ENCODE measurements at regions not wholly inside any gene's neighbourhood (a gene's known extent, or its start where the extent isn't known, plus 50 kb on each side); places are given as distances from the start of the nearest gene placed in this dataset.

- WGBS, 2 donors, result 36 to 43% methylated on average over 1 of the region's 1 CpG
- DNase-seq (ENCODE audit: low spot score in 2 of 2), result no peak
- H3K4me3 ChIP-seq (ENCODE audit: low read depth, poor library complexity, severe bottlenecking), result no peak overlapping the region
- TF ChIP-seq, protein P1, sequence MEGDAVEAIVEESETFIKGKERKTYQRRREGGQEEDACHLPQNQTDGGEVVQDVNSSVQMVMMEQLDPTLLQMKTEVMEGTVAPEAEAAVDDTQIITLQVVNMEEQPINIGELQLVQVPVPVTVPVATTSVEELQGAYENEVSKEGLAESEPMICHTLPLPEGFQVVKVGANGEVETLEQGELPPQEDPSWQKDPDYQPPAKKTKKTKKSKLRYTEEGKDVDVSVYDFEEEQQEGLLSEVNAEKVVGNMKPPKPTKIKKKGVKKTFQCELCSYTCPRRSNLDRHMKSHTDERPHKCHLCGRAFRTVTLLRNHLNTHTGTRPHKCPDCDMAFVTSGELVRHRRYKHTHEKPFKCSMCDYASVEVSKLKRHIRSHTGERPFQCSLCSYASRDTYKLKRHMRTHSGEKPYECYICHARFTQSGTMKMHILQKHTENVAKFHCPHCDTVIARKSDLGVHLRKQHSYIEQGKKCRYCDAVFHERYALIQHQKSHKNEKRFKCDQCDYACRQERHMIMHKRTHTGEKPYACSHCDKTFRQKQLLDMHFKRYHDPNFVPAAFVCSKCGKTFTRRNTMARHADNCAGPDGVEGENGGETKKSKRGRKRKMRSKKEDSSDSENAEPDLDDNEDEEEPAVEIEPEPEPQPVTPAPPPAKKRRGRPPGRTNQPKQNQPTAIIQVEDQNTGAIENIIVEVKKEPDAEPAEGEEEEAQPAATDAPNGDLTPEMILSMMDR (IDR thresholded peaks at IDR 0.05), result no peak
- TF ChIP-seq POLR2A (IDR thresholded peaks at IDR 0.05), result no peak
- intact Hi-C loops (cut with DNase I; ENCODE audit: low total_unique reads), result no loop called here
Measured at GRCh38 chr1:163844459-163844858, 522.7 kb downstream of the NUF2 start.

DNA sequence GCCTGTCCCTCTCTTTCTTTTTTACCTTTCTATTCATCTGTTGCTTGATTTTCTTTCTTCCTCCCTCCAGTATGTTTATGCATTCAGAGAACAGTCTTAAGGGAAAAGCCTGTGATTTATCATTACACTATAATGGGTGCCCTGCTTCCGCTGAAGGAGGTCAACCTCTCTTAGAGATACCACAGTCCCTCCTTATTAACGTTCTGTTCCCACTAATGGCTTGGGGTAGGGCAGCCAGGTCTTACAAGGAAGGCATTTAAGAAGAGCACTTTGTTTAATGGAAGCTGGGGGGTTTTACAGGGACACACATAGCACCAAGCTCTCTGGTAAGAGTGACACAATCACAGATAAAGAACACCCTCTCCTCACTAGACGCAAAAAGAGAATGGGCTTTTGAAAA is 523.5 kb downstream of the NUF2 start:
- WGBS, 2 donors, result 74 to 88% methylated on average over 3 of the region's 3 CpGs
- no peak for TF ChIP-seq POLR2A (IDR thresholded peaks at IDR 0.05)
- TF ChIP-seq, protein P1 (IDR thresholded peaks at IDR 0.05), result no peak
- DNase-seq (ENCODE audit: low spot score in 2 of 2), result no peak
- intact Hi-C loops (cut with DNase I; ENCODE audit: low total_unique reads), result no loop called here
- no peak overlapping the region for H3K4me3 ChIP-seq (ENCODE audit: low read depth, poor library complexity, severe bottlenecking)

DNA sequence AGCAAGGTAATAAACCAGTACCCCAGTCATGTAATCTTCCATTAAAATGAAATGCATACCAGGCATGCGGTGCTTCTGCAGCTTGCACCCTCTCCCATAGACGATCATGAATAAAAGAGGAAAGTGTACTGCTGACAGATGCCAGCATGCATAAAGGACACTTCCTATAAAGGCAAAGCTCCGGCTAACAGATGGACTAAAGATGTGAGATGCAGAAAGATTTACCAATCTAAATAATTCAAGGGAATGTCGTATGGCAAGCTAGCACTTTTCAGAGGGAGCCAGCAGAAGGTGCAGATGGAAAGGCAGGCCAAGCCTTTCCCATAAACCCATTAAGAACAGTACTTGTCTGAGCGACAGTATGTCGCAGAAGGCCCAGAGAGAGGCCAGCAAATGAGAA is 542.0 kb downstream of the NUF2 start:
- no peak for DNase-seq (ENCODE audit: low spot score in 2 of 2)
- 76 to 80% methylated on average over 6 of the region's 6 CpGs for WGBS, 2 donors
- no peak for TF ChIP-seq POLR2A (IDR thresholded peaks at IDR 0.05)
- TF ChIP-seq, protein P1 (IDR thresholded peaks at IDR 0.05), result no peak
- no peak overlapping the region for H3K4me3 ChIP-seq (ENCODE audit: low read depth, poor library complexity, severe bottlenecking)
- intact Hi-C loops (cut with DNase I; ENCODE audit: low total_unique reads), result no loop called here

DNA sequence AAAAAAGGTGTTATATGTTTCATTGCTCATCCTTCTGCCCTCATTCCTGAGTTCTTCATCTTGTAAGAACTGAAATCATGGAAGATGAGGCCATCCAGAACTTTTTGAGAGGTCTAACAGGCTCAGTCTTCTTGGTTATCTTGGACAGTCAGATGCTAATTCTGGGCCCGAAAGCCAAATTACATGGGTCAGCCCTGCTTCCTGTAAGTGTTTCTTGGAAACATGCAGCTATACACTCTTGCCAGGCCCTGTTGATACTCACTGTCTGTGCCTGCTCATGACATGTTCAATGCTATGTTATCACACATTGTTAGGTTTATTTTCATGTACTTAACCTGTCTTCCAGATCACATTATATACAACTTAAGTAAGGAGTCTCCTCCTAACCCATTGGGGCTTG is 542.5 kb downstream of the NUF2 start:
- no peak for TF ChIP-seq POLR2A (IDR thresholded peaks at IDR 0.05)
- TF ChIP-seq, protein P1 (IDR thresholded peaks at IDR 0.05), result no peak
- DNase-seq (ENCODE audit: low spot score in 2 of 2), result no peak
- 50 to 74% methylated on average over 1 of the region's 1 CpG for WGBS, 2 donors
- intact Hi-C loops (cut with DNase I; ENCODE audit: low total_unique reads), result no loop called here
- H3K4me3 ChIP-seq (ENCODE audit: low read depth, poor library complexity, severe bottlenecking), result no peak overlapping the region

DNA sequence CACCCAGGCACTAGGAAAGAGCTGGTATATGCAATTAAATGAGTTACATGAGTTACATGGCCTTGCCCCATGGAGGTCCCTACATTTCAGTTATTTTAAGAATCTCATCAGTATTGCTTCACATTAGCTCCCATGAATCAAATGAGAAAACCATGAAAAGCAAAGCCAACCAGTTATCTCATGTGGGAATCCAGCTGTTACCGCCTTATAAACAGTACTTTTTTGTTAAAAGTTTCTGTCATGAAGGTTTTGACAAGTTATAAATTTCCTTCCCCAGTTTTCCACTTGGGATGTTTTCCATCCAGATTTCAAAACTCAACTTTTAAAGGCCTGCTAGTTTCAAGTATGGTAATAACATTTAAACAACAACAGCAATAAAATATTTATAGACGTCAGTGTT is 544.8 kb downstream of the NUF2 start:
- no peak overlapping the region for H3K4me3 ChIP-seq (ENCODE audit: low read depth, poor library complexity, severe bottlenecking)
- intact Hi-C loops (cut with DNase I; ENCODE audit: low total_unique reads), result no loop called here
- WGBS, 2 donors, result 51 to 59% methylated on average over 2 of the region's 2 CpGs
- no peak for DNase-seq (ENCODE audit: low spot score in 2 of 2)
- TF ChIP-seq, protein P1 (IDR thresholded peaks at IDR 0.05), result no peak
- TF ChIP-seq POLR2A (IDR thresholded peaks at IDR 0.05), result no peak

DNA sequence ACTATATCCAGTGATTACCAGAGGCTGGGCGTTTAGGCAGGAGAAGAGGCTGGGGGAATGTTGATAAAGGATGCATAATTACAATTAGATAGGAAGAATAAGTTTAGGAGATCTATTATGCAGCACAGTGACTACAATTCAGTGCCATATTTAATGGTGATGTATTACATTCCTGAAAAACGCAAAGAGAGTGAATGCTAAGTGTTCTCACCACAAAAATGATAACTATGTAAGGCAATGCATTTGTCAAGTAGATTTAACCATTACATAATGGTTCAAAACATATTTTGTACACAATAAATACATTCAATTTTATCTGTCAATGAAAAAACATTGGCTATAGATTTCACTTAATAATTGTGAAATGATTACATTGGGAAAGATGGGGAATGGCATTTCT is 548.9 kb downstream of the NUF2 start:
- H3K4me3 ChIP-seq (ENCODE audit: low read depth, poor library complexity, severe bottlenecking), result no peak overlapping the region
- TF ChIP-seq POLR2A (IDR thresholded peaks at IDR 0.05), result no peak
- TF ChIP-seq, protein P1 (IDR thresholded peaks at IDR 0.05), result no peak
- WGBS, 2 donors, result 52 to 56% methylated on average over 2 of the region's 2 CpGs
- intact Hi-C loops (cut with DNase I; ENCODE audit: low total_unique reads), result no loop called here
- no peak for DNase-seq (ENCODE audit: low spot score in 2 of 2)
